Keratinocyte (primary cell): ENCODE measurements at regions not wholly inside any gene's neighbourhood (a gene's known extent, or its start where the extent isn't known, plus 50 kb on each side); places are given as distances from the start of the nearest gene placed in this dataset.

Experiments
- EZH2 ChIP-seq: IDR thresholded peaks from one replicate; pipeline ENCODE4 v1.6.1; 2012; ENCODE audit warnings: inconsistent platforms, mild to moderate bottlenecking, low read length, moderate library complexity
- TF ChIP-seq, protein P1 (sequence below), 3 experiments: IDR thresholded peaks in 1 of 3; conservative IDR thresholded peaks in 1 of 3; optimal IDR thresholded peaks in 1 of 3; 2 replicates in 2 of 3; 3 replicates in 1 of 3; pipeline versions ENCODE3 to v1.5.1; 2011; ENCODE audit warnings: low read length in 3 of 3, mild to moderate bottlenecking in 3 of 3, moderate library complexity in 2 of 3, control low read depth in 1 of 3, inconsistent platforms in 1 of 3; ENCODE audit not compliant: insufficient read depth in 2 of 3; ENCODE audit errors: extremely low read depth in 1 of 3

DNA sequence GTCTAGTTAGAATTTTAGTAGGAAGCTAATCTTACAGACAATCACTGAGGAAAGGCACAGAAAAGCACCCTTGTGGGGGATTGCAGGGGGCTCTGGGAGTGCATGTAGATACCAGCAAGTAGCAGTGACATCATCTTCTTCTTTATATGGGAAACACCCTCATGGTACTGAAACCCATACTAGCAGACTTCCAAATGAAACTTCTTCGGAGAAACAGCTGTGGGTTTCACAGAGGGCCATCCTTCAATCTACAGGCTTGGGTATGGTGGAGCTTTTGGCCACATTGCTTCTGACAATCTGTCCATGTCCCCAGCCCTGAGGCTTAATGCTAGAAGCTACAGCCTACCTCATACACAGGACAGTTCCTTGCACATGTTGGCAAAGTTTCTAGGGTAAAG, 165.2 kb upstream of the NFIB start:
- TF ChIP-seq, protein P1, sequence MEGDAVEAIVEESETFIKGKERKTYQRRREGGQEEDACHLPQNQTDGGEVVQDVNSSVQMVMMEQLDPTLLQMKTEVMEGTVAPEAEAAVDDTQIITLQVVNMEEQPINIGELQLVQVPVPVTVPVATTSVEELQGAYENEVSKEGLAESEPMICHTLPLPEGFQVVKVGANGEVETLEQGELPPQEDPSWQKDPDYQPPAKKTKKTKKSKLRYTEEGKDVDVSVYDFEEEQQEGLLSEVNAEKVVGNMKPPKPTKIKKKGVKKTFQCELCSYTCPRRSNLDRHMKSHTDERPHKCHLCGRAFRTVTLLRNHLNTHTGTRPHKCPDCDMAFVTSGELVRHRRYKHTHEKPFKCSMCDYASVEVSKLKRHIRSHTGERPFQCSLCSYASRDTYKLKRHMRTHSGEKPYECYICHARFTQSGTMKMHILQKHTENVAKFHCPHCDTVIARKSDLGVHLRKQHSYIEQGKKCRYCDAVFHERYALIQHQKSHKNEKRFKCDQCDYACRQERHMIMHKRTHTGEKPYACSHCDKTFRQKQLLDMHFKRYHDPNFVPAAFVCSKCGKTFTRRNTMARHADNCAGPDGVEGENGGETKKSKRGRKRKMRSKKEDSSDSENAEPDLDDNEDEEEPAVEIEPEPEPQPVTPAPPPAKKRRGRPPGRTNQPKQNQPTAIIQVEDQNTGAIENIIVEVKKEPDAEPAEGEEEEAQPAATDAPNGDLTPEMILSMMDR (optimal IDR thresholded peaks at IDR 0.05 in 1 of 3, IDR thresholded peaks at IDR 0.05 in 1 of 3, conservative IDR thresholded peaks at IDR 0.05 in 1 of 3; ENCODE audit: extremely low read depth in 1 of 3, insufficient read depth in 2 of 3, low read length in 3 of 3): no peak
- TF ChIP-seq EZH2: no peak
